C4-2B (cell line): ENCODE measurements at regions not wholly inside any gene's neighbourhood (a gene's known extent, or its start where the extent isn't known, plus 50 kb on each side); places are given as distances from the start of the nearest gene placed in this dataset.

Experiments used
- H3K27ac ChIP-seq: fragments of 450-650 bp; 2 replicates; pipeline ENCODE4 v1.5.1; 2017
- CTCF ChIP-seq: fragments of 450-650 bp; conservative IDR thresholded peaks from 2 replicates; pipeline ENCODE4 v1.5.1; 2017; ENCODE audit warnings: mild to moderate bottlenecking
- ZFX ChIP-seq: fragments of 450-650 bp; IDR thresholded peaks from 2 replicates; pipeline ENCODE4 v1.6.1; 2017

- TF ChIP-seq CTCF = peak; percentile 49
- TF ChIP-seq ZFX = no peak
- H3K27ac ChIP-seq = no peak overlapping the region
Observed at GRCh38 chr2:220165401-220165800, 538.0 kb downstream of the SLC4A3 start.

- TF ChIP-seq ZFX = no peak
- no peak for TF ChIP-seq CTCF
- H3K27ac ChIP-seq = no peak overlapping the region
Observed at GRCh38 chr2:220166616-220167015, 539.2 kb downstream of the SLC4A3 start.

GRCh38 chr2:220167956-220168355, 540.5 kb downstream of the SLC4A3 start:
- no peak for TF ChIP-seq ZFX
- no peak overlapping the region for H3K27ac ChIP-seq

- TF ChIP-seq ZFX = no peak
- no peak for TF ChIP-seq CTCF
- H3K27ac ChIP-seq = no peak overlapping the region
Observed at GRCh38 chr2:220168891-220169546, 541.6 kb downstream of the SLC4A3 start.

- H3K27ac ChIP-seq = 0 out of 2 replicates have a peak overlapping the region, but pooled peaks have one; percentile 16
- no peak for TF ChIP-seq ZFX
- TF ChIP-seq CTCF = no peak
Observed at GRCh38 chr2:220174826-220175225, 547.4 kb downstream of the SLC4A3 start.

- no peak overlapping the region for H3K27ac ChIP-seq
- no peak for TF ChIP-seq CTCF
- TF ChIP-seq ZFX = no peak
Observed at GRCh38 chr2:220175967-220176366, 548.5 kb downstream of the SLC4A3 start.

- TF ChIP-seq CTCF (no peak), ZFX (no peak)
- H3K27ac ChIP-seq = no peak overlapping the region
Observed at GRCh38 chr2:220178991-220179695, 551.7 kb downstream of the SLC4A3 start.

- TF ChIP-seq CTCF (no peak), ZFX (no peak)
- no peak overlapping the region for H3K27ac ChIP-seq
Observed at GRCh38 chr2:220181165-220181564, 553.7 kb downstream of the SLC4A3 start.
